Islet of Langerhans (tissue), 1 donor: ENCODE measurements at regions not wholly inside any gene's neighbourhood (a gene's known extent, or its start where the extent isn't known, plus 50 kb on each side); places are given as distances from the start of the nearest gene placed in this dataset.

Experiments
- FAIRE-seq: peaks from one replicate; lab custom pipeline; 2011; peaks lifted over from hg19 to GRCh38; lab: Jason Lieb, UNC

DNA sequence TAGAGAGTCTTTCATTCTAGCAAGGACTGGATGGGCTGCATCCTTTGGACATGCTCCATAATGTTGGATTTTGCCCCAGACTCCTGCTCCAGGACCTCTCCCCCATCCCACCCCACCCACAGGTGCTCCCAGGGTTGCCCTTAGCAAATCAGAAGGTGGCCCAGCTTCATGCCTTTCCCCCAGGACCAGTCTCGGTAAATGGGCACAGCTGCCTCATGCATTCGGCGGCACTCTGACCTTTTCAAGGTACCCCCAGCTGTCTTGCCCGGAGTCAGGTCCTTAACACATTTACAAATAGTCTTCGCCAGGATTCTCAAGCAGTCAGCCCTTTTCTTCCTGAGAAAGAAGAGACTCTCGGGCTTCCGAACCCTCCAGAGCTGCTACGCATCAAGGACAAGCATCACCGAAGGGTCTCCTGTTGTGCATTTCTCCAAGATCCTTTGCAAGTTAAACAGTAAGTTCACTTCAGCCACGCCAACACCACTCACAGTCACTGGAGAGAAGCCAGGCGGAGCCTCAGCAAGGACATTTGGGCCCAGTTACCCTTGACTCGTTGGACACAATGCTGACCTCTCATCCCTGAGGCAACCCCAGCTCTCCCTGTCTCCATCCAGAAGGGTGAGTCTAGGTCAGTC lies 287.8 kb downstream of the FAM43A start:
- no peak for FAIRE-seq

DNA sequence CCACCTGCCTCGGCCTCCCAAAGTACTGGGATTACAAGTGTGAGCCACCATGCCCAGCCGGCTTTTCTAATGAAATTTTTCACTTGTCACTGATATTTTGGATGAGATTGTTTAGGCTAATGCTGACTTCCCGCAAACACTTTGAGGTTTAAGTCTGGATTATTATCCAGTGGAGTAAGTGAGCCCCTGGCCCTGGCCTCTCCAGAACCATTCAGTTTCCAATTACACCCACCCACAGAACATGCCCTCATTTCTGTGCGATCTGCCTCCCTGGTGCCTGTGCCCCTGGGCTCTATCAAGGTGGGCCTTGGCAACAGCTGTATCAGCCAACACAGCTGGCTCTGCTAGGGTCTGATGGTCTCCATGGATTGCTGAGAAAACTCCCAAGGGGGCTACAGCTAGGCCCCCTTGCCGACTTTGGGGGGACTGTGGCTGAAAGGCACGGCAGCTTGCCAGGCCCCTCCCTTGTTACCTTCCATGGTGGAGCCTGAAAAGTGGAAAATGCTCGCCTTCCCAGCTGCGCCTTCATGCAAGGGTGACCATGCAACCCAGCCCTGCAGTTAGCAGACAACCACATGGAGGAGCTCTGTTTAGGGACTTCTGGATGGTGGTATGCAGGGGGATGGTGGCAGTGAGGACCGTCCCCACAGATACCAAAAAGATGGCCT lies 288.9 kb downstream of the FAM43A start:
- FAIRE-seq = no peak

DNA sequence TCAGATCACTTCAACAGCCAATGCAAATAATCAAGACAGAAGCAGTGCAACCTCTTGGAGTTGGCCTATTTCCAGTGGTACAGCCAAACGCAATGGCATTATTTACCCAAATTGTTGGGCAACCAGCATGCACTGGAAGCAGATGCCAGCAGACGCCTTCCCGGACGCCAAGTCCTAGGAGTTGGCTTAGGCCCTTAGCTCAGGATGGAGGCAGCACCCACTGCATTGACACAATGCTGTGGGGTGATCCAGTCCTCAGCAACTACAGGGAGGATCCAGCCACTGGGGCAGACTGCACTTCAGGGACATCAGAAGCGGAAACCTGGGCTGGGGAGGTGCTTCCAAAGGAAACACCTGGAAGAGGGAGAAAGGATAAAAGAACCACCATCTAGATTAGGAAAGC lies 290.4 kb downstream of the FAM43A start:
- no peak for FAIRE-seq

DNA sequence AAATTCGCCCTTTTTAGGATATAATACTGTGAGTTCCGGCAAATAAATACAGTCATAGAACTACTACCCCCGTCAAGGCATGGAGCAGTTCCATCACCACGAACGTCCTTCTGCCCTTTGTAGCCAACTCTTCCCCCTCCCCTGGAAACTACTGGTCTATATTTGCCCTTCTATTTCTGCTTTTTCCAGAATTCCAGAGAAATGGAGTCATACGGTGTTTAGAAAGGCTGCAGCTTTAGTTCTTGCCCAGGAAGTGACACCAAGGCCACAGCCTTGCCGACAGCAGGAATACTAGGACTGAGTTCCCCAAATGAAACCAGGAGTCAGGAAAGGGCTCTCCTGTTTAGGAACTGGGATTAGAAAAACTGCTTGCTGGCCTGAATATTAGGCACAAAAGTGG lies 291.2 kb downstream of the FAM43A start:
- no peak for FAIRE-seq

DNA sequence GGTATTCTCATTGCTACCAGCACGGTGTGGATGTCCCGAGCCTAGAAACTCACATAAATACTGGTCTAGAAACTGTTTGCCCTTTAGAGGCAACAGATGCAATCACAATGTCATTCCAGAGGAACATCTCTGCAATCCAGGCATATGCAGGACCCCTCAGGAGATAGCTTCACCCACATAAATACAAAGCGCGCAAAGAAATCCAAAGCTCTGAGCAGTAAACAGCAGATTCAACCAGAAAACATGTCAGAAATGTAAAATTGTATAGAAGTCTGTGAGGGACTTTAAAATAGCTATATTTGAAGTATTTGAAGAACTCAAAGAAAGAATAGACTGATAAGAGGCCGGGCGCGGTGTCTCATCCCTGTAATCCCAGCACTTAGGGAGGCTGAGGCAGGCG lies 291.7 kb downstream of the FAM43A start:
- FAIRE-seq = no peak

DNA sequence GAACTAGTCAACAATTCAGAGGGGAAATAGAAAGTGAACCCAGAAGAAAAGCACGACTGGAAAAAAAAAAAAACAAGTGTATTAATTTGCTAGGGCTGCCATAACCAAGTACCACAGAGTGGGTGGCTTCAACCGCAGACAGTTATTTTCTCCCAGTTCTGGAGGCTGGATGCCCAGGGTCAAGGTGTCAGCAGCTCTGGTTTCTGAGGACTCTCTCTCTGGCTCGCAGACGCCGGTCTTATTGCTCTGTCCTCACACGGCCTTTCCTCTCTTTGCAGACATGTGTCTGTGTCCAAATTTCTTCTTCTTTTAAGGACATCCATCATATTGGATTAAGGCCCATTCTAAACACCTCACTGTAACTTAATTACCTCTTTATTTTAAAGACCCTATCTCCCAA lies 291.8 kb downstream of the XXYLT1 start:
- FAIRE-seq = no peak

DNA sequence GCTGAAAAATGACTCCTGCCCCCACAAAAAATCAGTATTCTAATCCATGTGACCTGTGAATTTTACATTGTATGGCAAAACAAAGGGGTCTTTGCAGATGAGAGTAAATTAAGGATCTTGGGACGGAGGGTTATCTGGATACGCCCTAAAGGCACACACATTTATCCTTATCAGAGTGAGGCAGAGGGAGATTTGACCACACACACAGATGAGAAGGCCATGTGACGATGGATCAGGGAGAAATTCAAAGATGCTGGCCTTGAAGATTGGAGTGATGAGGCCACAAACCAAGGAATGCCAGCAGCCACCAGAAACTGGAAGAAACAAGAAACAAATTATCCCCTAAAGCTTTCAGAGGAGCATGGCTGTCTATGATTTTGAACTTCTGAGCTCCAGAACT lies 288.5 kb downstream of the XXYLT1 start:
- FAIRE-seq = no peak

DNA sequence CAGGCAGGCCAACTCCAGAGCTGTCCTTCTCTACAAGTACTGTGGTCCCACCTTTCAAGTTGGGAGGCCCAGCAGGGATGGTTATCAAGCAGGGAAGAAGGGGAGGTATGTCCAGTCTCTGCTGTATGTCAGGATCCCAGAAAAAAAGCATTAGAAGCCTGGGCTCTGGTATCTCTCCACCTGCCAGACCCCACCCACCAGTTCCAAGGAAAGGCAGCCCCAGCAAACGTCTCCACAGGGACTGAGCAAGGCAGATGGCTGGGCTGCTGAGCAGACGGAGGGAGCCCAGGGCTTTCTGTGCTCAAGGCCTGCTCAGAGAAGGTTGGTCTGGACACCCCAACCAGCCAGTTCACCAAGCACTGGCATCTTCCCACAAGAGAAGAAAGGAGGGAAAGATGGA lies 287.8 kb downstream of the XXYLT1 start:
- no peak for FAIRE-seq

DNA sequence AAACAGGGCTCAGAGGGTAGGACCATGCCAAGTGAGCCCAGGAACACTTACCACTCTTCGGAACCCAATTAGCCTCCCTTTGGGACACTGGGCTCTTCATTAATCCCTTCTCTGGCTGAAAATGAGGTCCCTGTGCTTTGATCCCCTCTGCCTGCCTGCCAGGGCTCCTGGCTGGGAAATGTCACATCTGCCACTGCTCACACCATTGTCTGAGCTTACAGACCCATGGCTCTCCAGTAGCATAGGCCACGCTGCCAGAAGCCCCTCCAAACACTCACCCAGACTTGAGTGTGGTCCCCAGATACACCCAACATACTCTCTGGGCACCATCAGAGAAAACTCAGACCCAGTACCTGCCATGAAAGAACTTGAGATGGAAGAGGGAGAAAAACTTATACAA lies 287.3 kb downstream of the XXYLT1 start:
- no peak for FAIRE-seq

DNA sequence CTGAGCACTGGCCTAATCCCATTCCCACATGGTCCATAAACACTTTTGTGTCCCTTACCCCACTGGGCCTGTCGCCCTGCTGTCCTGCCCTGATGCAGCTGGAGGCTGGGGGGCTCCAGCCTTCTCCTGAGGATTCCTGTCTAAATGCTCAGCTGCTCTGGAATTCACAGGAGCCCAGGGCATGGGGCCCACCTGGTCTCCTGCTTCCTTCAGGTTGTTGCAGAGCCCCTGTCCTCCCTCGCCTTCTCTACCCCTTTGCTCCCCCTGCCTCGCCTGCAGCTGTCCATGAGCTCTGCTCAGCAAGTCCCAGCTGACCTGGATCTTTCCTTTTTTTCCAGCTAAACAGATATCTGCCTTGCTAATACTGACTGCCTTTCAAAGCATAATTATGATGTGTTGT lies 286.9 kb downstream of the XXYLT1 start:
- no peak for FAIRE-seq

DNA sequence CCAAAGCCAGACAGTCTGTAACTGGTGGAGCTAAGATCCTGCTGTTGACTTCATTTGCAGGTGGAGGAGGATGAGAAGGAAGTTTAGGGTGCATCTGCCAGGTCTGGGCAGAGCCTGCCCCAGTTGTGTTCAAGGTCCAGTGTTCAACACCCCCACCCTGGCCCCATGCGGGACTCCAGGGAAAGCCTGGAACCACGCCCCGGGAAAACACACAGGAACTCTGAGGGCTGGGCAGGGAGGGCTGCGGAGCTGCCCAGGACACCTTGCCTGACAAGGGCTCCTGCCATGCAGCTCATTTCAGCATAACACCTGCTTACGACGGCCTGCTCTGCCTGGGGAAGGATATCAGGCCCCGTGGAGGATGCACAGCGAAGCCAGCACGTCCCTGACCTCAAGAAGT lies 286.3 kb downstream of the XXYLT1 start:
- FAIRE-seq = no peak

DNA sequence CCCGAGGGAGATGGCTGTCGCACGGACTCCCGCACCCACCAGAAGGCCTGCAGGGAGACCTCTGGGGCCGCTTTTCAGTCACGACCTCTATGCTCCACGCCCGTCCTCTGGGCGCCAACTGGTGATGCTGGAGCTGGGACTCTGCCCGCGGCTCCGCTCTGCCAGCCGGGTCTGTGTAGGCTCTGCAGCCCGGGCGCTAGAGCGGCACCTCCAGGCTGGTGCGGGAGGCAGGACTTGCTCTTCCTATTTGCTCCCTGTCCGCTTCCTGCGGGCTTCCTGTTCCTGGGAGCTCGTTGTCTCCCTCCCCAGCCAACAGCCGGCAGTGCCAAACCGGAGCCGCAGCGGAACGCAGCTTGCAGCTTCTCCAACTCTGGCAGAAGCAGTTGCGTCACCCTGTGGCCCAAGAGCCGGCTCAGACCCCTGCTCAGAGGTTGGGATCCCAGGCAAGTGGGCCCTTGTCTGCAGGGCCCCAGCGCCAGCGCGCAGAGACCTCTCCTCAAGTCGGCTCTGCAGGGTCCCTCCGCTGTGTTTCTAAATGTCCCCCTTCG lies 285.9 kb downstream of the XXYLT1 start:
- no peak for FAIRE-seq

DNA sequence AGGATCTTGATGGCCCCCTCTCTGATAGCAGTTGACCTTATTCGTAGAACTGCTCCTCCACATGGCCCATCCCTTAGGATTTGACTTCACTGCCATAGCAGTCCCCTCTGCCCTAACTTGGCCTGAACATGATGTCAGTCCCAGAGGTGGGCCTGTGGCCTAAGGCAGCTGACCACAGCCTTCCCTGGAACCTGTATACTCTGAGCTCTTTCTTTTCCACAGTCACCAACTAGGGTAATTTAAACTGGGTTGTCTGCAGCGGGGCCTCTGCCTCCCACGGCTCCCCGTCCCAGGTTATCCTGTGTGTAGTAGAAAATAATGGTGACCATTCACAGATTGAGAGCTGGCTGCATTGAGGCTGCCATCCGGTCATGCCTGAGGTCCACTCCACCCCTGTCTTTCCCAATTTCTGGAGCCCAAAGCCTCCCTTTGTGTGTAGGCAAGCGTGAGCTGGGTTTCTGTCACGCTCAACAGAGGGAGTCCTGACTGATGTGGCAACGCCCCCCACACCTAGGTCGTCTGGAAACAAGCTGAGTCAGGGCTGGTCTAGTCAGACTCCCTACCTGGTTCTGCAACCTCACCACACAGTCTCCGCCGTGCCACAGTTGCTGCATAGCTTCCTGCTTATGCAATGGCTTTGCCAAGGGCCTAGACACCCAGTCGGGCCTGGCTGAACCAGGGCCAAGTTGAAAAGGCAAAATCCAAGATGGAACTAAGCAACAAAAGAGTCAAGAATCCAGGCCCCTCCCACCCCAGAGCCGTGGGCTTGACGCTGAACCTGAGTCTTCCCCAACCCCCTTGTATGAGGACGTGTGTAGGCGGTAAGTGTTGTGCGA lies 284.5 kb downstream of the XXYLT1 start:
- FAIRE-seq = no peak

DNA sequence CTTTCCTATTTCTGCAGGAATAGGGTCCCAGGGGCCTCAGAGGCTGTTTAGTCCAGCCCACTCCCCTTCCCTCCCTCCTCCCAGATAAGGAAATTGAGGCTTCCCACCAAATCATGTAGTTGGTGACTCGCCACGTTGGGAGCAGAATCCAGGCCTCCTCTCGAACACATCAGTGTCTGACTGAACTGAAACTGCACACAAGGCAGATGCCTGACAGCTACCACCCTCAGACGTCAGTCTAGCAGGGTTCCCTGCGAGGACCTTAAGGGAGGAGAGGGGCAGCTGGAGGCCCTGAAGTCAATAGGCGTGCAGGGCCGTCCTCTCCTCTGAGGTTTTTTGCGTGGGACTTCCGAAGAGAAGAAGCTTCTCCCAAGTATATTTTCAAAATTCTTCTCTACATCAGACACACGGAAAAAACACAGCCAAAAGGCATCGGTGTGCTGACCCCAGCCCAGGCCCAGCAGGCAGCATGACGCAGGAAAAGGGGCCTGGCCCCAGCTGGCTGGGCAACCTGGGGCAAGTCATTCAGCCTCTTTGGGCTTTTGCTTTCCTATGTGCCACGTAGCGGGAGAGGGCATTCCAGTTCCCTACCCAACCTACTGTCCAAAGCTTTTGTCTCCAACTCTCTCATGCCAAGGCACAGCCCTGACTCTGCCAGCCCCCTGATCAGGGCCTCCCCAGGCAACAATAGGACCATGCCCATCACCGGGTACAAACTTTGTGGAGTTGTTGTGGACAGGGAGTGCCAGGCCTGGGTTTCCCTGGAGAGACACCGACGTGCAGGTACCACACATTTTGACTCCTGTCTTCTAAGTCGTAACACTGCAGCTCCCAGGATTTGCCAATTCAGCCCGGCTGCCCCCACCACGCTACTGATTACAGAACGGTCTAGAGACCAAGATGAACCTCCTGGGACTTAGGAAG lies 283.1 kb downstream of the XXYLT1 start:
- no peak for FAIRE-seq

DNA sequence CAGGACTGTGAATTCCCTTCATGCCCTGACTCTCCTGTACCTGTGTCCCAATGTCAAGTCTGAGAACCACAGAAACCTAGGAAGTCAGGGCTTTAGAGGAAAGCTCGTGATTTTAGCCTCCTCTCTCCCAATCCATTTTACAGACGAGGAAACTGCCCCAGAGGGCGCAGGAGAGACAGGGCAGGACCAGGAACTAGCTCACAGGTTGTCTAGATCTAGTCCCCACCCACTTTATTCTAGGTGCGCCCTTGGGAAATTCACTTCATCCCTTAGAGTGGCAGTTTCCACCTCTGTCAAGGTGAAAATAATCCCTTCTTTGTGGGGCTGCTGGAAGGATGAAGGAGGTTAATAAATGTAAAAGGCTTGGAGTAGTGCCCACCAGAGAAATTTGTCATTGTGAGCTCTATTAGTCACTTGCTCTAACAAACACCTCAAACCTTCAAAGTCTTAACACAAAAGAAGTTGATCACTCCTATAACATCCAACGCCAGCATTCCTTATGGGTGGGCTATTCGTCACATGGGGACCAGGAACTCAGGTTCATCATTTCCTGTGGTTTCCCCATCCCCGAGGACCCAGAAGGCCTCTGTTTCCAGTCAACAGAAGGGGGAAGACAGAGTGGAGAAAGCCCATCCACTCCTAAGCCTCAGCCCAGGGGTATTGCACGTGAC lies 282.3 kb downstream of the XXYLT1 start:
- FAIRE-seq = no peak

DNA sequence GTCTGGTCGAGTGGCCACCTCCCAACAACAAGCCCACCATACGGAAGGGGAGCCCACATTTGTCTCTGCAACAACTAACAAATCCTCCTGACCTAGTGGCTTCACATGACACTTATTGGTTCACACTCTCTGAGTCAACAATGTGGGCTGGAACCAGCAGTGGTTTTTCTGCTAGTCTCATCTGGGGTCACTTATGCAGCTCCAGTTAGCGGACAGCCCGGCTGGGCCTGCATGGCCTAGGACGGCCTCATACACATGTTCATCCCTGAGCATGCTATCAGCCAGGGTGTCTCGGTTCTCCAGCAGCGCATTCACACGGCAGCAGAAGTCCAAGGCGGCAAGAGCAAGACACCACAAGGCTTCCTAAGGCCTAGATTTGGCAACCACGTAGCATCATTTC lies 281.7 kb downstream of the XXYLT1 start:
- no peak for FAIRE-seq

DNA sequence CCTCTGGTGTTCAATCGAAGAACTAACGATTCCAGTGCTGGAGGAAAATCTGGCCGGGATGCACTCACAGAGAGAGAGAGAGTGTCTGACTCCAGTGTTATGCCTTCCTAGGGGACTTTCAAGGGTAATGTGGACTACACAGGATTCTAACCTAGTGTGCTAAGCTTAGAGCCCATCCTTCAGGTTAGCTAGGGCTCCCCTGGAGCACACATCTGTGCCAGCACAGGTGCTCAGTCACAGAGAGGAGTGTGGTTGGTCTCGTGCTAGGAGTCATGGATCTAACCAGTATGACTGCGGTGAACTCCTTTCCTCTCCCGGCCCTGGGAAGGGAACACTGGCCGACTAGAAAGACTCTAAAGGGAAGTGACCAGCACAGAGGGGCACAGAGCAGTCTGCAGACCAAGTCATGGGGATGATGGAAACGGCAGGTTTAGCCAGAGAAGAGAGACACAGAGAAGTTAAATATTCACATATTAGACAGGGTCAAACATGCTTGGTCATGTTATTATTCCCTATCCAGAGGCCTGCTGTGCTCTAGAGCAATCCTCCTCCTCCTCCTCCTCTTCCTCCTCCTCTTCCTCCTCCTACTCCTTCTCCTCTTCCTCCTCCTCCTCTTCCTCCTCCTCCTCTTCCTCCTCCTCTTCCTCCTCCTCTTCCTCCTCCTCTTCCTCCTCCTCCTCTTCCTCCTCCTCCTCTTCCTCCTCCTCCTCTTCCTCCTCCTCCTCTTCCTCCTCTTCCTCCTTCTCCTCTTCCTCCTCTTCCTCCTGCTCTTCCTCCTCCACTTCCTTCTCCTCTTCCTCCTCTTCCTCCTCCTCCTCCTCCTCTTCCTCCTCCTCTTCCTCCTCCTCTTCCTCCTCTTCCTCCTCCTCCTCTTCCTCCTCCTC lies 280.3 kb downstream of the XXYLT1 start:
- FAIRE-seq = no peak

DNA sequence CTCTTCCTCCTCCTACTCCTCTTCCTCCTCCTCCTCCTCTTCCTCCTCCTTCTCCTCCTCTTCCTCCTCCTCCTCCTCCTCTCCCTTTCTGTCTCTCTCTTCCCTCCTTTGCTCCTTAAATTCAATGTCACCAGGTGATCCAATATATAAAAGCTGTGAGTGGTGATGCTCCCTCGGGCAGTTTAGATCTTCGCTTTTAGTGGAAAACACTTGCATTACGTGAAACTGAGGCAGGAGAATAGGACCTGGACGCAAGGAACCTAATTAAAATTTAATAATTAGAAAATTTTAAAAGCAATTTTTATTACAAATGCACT lies 279.7 kb downstream of the XXYLT1 start:
- no peak for FAIRE-seq

DNA sequence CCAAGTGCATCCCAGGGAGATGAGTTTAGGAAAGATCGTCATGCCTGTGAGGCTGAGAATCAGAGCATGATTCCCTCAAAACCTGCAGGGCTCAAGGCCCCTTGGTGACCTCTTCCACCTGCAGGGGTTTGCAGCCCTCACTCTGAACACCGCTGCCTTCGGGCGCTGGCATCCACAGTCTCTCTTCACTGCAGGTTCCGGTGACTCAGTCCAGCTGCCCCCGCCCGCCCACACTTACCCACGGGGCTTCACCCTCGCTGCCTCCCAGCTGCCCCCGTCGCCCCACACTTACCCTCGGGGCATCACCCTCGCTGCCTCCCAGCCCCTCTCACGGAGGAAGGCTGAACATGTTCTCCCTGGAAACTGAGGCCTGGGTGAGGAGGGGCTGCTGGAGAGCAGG lies 277.1 kb downstream of the XXYLT1 start:
- FAIRE-seq = no peak

DNA sequence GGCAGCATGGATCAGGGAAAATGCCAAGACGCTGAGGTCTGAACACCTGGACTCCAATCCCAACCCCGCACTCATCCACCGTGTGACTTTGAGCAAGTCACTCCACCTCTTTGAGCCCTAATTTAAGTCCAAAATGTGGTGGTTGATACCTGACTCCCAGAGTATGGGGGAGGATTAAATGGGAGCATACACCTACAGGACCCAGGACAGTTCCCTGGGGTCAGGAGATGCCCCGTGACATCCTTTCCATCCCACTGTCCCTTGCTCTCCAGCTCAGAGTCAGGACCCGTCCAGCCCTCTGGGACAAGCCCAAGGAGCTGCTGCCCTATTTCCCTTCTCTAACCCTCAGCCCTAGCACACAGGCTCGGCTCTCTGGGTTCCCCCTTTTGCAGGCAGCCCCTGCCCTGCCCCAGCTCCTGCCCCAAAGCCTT lies 276.4 kb downstream of the XXYLT1 start:
- FAIRE-seq = no peak

DNA sequence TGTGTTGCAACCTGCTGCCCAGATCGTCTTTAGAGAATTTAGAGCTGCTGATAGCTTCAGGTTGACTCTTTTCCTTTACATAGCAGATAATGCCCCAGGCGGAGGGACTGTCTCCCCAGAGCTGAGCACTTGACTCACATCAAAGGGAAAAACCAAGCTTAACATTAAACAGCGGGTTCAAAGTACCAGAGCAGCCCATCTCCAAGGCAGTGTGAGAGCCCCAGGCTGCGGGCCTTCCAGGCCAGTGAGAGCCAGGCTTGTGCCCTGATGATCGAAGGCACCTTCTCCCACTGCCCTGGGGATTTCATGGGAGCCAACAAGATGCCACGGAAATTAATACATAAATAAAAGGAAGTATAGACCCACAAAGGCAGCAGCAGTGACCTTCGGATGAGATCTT lies 275.6 kb downstream of the XXYLT1 start:
- FAIRE-seq = no peak
